K562 (cell line): ENCODE measurements at regions not wholly inside any gene's neighbourhood (a gene's known extent, or its start where the extent isn't known, plus 50 kb on each side); places are given as distances from the start of the nearest gene placed in this dataset.

Experiments used
- ATAC-seq: fragments of 200-7000 bp; cut with Tn5 transposase; 3 replicates; pipeline ENCODE4 v1.9.1; 2020; ENCODE audit warnings: moderate library complexity
- BruUV-seq: library from RNA; stranded (reverse); fragments of 400-500 nt; replicated peaks from 2 replicates; lab custom pipeline; 2021; lab: Mats Ljungman, UMichigan
- CTCF ChIA-PET: fragments of 300-600 bp; formaldehyde crosslinking; extraction: SDS; loops from one replicate; lab custom pipeline; 2021; ENCODE audit warnings: low intra/inter-chr PET ratio; lab: Yijun Ruan, JAX
- POLR2A ChIA-PET: fragments of 300-600, 350-650 bp; sonication (Branson Sonifier 250); formaldehyde crosslinking; extraction: SDS; loops from one replicate; lab custom pipeline; 2021; ENCODE audit warnings: antibody characterized with exemption, inconsistent platforms; lab: Yijun Ruan, JAX
- DNase-seq, 4 experiments: peaks; one replicate each; pipeline versions ENCODE4 v3.0.0 to v3.0.0-alpha.2; 2011 to 2018; ENCODE audit warnings: low spot score in 3 of 4, mixed read lengths in 3 of 4; ENCODE audit errors: extremely low read depth in 1 of 4
- FAIRE-seq: peaks from 2 replicates; lab custom pipeline; 2011; peaks lifted over from hg19 to GRCh38; lab: Jason Lieb, UNC
- H2AFZ ChIP-seq: 2 replicates; pipeline ENCODE4 v1.6.0; 2011; ENCODE audit warnings: low read depth, low read length, control low read depth, inconsistent platforms
- H3K27ac ChIP-seq: fragments of 200-600 bp; 3 replicates; pipeline ENCODE4 v1.8.0; 2011; ENCODE audit warnings: low read depth, mild to moderate bottlenecking, control low read depth, inconsistent platforms, low read length, moderate library complexity, mixed read lengths; ENCODE audit errors: extremely low read depth
- H3K27me3 ChIP-seq, 2 experiments: fragments of 300-600 bp in 1 of 2; 2 replicates in 1 of 2; 3 replicates in 1 of 2; pipeline versions ENCODE4 v1.6.0 to v1.8.0; 2011; ENCODE audit warnings: inconsistent platforms in 2 of 2, low read length in 2 of 2, mild to moderate bottlenecking in 1 of 2, mixed read lengths in 1 of 2, moderate library complexity in 1 of 2; ENCODE audit not compliant: control insufficient read depth in 2 of 2, insufficient read depth in 2 of 2
- H3K36me3 ChIP-seq: fragments of 300-600 bp; 3 replicates; pipeline ENCODE4 v1.8.0; 2011; ENCODE audit warnings: mild to moderate bottlenecking, low read length, inconsistent platforms; ENCODE audit not compliant: control insufficient read depth, insufficient read depth
- H3K4me1 ChIP-seq, 2 experiments: fragments of 200-600 bp in 1 of 2; replicated peaks in 1 of 2; 2 replicates in 1 of 2; 3 replicates in 1 of 2; pipeline versions ENCODE4 v1.5.1 to v1.8.0; 2011; ENCODE audit warnings: inconsistent platforms in 2 of 2, low read length in 2 of 2, mild to moderate bottlenecking in 1 of 2, mixed read lengths in 1 of 2, moderate library complexity in 1 of 2; ENCODE audit not compliant: control insufficient read depth in 2 of 2, insufficient read depth in 2 of 2
- H3K4me2 ChIP-seq: 2 replicates; pipeline ENCODE4 v1.6.1; 2011; ENCODE audit warnings: low read length, control low read depth, inconsistent platforms, mixed read lengths; ENCODE audit not compliant: insufficient read depth
- H3K4me3 ChIP-seq: fragments of 200-600 bp; sonication (generic), shearing (Covaris generic); 2 replicates; pipeline ENCODE4 v1.5.1; 2016; ENCODE audit warnings: control low read depth, inconsistent platforms
- H3K79me2 ChIP-seq: fragments of 200-600 bp; 3 replicates; pipeline ENCODE4 v1.8.0; 2011; ENCODE audit warnings: low read length, inconsistent platforms; ENCODE audit not compliant: control insufficient read depth, insufficient read depth
- H3K9ac ChIP-seq, 2 experiments: 2 replicates each; pipeline versions ENCODE4 v1.6.0 to v1.6.1; 2011; ENCODE audit warnings: low read depth in 2 of 2, low read length in 2 of 2, control low read depth in 1 of 2, inconsistent platforms in 1 of 2, mild to moderate bottlenecking in 1 of 2, mixed read lengths in 1 of 2; ENCODE audit not compliant: insufficient read depth in 1 of 2
- H3K9me1 ChIP-seq: one replicate; pipeline ENCODE4 v1.6.0; 2011; ENCODE audit warnings: inconsistent platforms, mild to moderate bottlenecking, low read length, moderate library complexity; ENCODE audit not compliant: control insufficient read depth, insufficient read depth
- H3K9me3 ChIP-seq: replicated peaks from 2 replicates; pipeline ENCODE4 v1.5.1; 2011; ENCODE audit warnings: low read depth, low read length, inconsistent platforms; ENCODE audit not compliant: control insufficient read depth, insufficient read depth
- H4K20me1 ChIP-seq: replicated peaks from 2 replicates; pipeline ENCODE4 v1.6.1; 2011; ENCODE audit warnings: low read length, inconsistent platforms, mixed read lengths; ENCODE audit not compliant: control insufficient read depth, insufficient read depth
- CREBBP ChIP-seq: IDR thresholded peaks from one replicate; pipeline ENCODE4 v1.6.1; 2012; ENCODE audit warnings: low read depth, mild to moderate bottlenecking, control low read depth, inconsistent platforms, low read length
- FOXM1 ChIP-seq, 2 experiments: fragments of 450-650 bp in 1 of 2; sonication (generic) in 1 of 2; formaldehyde crosslinking in 1 of 2; IDR thresholded peaks; 2 replicates each; pipeline versions ENCODE4 v1.6.1 to v1.9.0; 2017 to 2022; ENCODE audit warnings: low read depth in 2 of 2, mild to moderate bottlenecking in 2 of 2, missing genetic modification reagents in 1 of 2, moderate library complexity in 1 of 2
- MED1 ChIP-seq: sonication (generic); formaldehyde crosslinking; IDR thresholded peaks from 2 replicates; pipeline ENCODE4 v1.8.1; 2023; ENCODE audit warnings: missing genetic modification reagents, borderline replicate concordance
- NFIC ChIP-seq: fragments of 450-650 bp; IDR thresholded peaks from 2 replicates; pipeline ENCODE4 v1.6.1; 2017; ENCODE audit warnings: mild to moderate bottlenecking, inconsistent platforms
- PHB2 ChIP-seq: fragments of 450-650 bp; IDR thresholded peaks from 2 replicates; pipeline ENCODE4 v1.6.1; 2017; ENCODE audit warnings: low read depth
- PRMT5 ChIP-seq: sonication (generic); formaldehyde crosslinking; IDR thresholded peaks from 2 replicates; pipeline ENCODE4 v1.5.0; 2020; ENCODE audit warnings: missing genetic modification reagents
- STAT5A ChIP-seq: IDR thresholded peaks from 2 replicates; pipeline ENCODE4 v1.6.1; 2012; ENCODE audit warnings: low read length, inconsistent platforms, borderline replicate concordance
- TGIF2 ChIP-seq: sonication (generic); formaldehyde crosslinking; IDR thresholded peaks from 2 replicates; pipeline ENCODE4 v1.8.1; 2022; ENCODE audit warnings: mild to moderate bottlenecking, missing genetic modification reagents, moderate library complexity
- ZNF408 ChIP-seq: fragments of 250-450 bp; sonication (Bioruptor Pico); IDR thresholded peaks from 2 replicates; pipeline ENCODE4 v1.4.0; 2020; ENCODE audit warnings: low read depth, mild to moderate bottlenecking, moderate library complexity
- WGBS: fragments of 100-300 bp; shearing (Covaris generic); methylation state at CpG from one replicate; pipeline ENCODE4 v1.1.6; 2016; ENCODE audit warnings: low coverage, mixed read lengths; ENCODE audit not compliant: insufficient coverage; ENCODE audit errors: missing lambda C conversion rate; 5-methylcytosine and 5-hydroxymethylcytosine counted together
- in situ Hi-C: fragments of 300-500 bp; cut with MboI; formaldehyde crosslinking; loops from 4 replicates; pipeline ENCODE4 v1.15.0; 2018; ENCODE audit warnings: inconsistent platforms, mixed read lengths
- intact Hi-C: fragments of 100-400 bp; cut with micrococcal nuclease; formaldehyde crosslinking; loops from 2 replicates; pipeline ENCODE4 v1.14.2; 2022
- TF ChIP-seq, protein P1 (sequence below): fragments of 200-800 bp; sonication (Bioruptor generic); IDR thresholded peaks from 2 replicates; pipeline ENCODE4 v1.6.1; 2017; ENCODE audit warnings: missing genetic modification characterization, missing compliant biosample characterization
- TF ChIP-seq, protein P2 (sequence below): conservative IDR thresholded peaks from 2 replicates; pipeline ENCODE4 v1.6.1; 2011; ENCODE audit warnings: low read depth, mild to moderate bottlenecking, low read length; ENCODE audit not compliant: control insufficient read depth
- TF ChIP-seq, protein P3 (sequence below): fragments of 450-650 bp; IDR thresholded peaks from 2 replicates; pipeline ENCODE4 v1.6.1; 2016; ENCODE audit warnings: low read depth

DNA sequence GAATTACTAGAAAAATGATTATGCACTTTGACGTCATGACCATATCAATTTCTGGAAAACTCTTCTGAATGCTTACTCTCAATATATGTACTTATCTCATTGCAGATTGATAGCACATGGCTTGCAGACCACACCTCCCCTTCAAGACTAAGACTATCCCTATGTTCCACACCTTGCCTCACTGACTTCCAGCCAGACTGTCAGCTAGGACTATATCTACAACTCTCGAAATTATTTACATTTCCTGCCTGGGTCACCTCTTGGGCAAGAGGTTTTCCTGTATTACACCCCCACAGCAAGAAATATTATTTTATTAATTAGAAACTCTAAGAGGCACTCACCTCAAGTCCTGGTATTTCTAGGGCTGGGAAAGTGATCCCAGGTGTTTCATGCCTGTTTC, 236.6 kb downstream of the CYRIA start:
- ChIA-PET POLR2A (no interaction called here), CTCF (no interaction called here)
- Histone ChIP-seq H3K4me2 (no peak overlapping the region), H3K9ac (no peak overlapping the region), H4K20me1 (no peaks in the 10 kb centered on the region), H3K9me3 (no peaks in the 10 kb centered on the region), H3K36me3 (no peaks in the 10 kb centered on the region), H3K4me3 (no peak overlapping the region), H3K27ac (no peak overlapping the region), H3K9me1 (no peaks in the 10 kb centered on the region), H2AFZ (no peak overlapping the region), H3K79me2 (no peaks in the 10 kb centered on the region), H3K4me1 (peaks cover 0 to 3% of the 10 kb centered on the region in 2 experiments; a peak in 3 of 5 replicates), H3K27me3 (no peaks in the 10 kb centered on the region)
- TF ChIP-seq MED1 (no peak), FOXM1 (IDR thresholded peaks at IDR 0.05; ENCODE audit: low read depth) (no peak), FOXM1 (CRISPR knock-in tag; IDR thresholded peaks at IDR 0.05; ENCODE audit: low read depth) (no peak), STAT5A (no peak), CREBBP (no peak), PRMT5 (CRISPR knock-in tag) (no peak), NFIC (no peak), ZNF408 (CRISPR knock-in tag) (no peak), TGIF2 (CRISPR knock-in tag) (no peak), PHB2 (no peak)
- TF ChIP-seq, protein P1, sequence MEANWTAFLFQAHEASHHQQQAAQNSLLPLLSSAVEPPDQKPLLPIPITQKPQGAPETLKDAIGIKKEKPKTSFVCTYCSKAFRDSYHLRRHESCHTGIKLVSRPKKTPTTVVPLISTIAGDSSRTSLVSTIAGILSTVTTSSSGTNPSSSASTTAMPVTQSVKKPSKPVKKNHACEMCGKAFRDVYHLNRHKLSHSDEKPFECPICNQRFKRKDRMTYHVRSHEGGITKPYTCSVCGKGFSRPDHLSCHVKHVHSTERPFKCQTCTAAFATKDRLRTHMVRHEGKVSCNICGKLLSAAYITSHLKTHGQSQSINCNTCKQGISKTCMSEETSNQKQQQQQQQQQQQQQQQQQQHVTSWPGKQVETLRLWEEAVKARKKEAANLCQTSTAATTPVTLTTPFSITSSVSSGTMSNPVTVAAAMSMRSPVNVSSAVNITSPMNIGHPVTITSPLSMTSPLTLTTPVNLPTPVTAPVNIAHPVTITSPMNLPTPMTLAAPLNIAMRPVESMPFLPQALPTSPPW, result no peak
- TF ChIP-seq, protein P2, sequence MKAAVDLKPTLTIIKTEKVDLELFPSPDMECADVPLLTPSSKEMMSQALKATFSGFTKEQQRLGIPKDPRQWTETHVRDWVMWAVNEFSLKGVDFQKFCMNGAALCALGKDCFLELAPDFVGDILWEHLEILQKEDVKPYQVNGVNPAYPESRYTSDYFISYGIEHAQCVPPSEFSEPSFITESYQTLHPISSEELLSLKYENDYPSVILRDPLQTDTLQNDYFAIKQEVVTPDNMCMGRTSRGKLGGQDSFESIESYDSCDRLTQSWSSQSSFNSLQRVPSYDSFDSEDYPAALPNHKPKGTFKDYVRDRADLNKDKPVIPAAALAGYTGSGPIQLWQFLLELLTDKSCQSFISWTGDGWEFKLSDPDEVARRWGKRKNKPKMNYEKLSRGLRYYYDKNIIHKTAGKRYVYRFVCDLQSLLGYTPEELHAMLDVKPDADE, result no peak
- TF ChIP-seq, protein P3, sequence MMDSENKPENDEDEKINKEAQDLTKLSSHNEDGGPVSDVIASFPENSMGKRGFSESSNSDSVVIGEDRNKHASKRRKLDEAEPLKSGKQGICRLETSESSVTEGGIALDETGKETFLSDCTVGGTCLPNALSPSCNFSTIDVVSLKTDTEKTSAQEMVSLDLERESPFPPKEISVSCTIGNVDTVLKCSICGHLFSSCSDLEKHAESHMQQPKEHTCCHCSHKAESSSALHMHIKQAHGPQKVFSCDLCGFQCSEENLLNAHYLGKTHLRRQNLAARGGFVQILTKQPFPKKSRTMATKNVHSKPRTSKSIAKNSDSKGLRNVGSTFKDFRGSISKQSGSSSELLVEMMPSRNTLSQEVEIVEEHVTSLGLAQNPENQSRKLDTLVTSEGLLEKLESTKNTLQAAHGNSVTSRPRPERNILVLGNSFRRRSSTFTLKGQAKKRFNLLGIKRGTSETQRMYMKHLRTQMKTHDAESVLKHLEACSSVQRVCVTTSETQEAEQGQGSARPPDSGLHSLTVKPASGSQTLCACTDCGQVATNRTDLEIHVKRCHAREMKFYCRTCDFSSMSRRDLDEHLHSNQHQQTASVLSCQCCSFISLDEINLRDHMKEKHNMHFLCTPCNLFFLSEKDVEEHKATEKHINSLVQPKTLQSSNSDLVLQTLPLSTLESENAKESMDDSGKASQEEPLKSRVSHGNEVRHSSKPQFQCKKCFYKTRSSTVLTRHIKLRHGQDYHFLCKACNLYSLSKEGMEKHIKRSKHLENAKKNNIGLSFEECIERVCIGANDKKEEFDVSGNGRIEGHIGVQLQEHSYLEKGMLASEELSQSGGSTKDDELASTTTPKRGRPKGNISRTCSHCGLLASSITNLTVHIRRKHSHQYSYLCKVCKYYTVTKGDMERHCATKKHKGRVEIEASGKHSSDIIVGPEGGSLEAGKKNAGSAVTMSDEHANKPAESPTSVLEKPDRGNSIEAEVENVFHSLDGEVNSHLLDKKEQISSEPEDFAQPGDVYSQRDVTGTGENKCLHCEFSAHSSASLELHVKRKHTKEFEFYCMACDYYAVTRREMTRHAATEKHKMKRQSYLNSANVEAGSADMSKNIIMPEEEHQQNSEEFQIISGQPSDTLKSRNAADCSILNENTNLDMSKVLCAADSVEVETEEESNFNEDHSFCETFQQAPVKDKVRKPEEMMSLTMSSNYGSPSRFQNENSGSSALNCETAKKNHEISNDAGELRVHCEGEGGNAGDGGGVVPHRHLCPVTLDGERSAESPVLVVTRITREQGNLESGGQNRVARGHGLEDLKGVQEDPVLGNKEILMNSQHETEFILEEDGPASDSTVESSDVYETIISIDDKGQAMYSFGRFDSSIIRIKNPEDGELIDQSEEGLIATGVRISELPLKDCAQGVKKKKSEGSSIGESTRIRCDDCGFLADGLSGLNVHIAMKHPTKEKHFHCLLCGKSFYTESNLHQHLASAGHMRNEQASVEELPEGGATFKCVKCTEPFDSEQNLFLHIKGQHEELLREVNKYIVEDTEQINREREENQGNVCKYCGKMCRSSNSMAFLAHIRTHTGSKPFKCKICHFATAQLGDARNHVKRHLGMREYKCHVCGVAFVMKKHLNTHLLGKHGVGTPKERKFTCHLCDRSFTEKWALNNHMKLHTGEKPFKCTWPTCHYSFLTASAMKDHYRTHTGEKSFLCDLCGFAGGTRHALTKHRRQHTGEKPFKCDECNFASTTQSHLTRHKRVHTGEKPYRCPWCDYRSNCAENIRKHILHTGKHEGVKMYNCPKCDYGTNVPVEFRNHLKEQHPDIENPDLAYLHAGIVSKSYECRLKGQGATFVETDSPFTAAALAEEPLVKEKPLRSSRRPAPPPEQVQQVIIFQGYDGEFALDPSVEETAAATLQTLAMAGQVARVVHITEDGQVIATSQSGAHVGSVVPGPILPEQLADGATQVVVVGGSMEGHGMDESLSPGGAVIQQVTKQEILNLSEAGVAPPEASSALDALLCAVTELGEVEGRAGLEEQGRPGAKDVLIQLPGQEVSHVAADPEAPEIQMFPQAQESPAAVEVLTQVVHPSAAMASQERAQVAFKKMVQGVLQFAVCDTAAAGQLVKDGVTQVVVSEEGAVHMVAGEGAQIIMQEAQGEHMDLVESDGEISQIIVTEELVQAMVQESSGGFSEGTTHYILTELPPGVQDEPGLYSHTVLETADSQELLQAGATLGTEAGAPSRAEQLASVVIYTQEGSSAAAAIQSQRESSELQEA, result no peak
- ATAC-seq (no peak), FAIRE-seq (no peak), DNase-seq (no peak)
- 0% methylated on average over 2 of the region's 2 CpGs for WGBS
- BruUV-seq, result no TSS peak
- in situ Hi-C loops (no loop called here), intact Hi-C loops (no loop called here)
